ENCODE measurements at regions not wholly inside any gene's neighbourhood (a gene's known extent, or its start where the extent isn't known, plus 50 kb on each side); places are given as distances from the start of the nearest gene placed in this dataset.
A peak's percentile ranks its signal among the peaks of the same experiment; 100 is the strongest.

GRCh38 chr10:31619531-31620061, 300.6 kb downstream of the ZEB1 start:
- H3K4me3 ChIP-seq (ENCODE audit: low read depth in 1 of 3, low read length in 3 of 3), result no peak overlapping the region
- H3K9ac ChIP-seq (ENCODE audit: low read depth in 1 of 2, low read length in 2 of 2), result no peak overlapping the region
- peaks cover 0 to 3% (median 0%) of the 10 kb centered on the region in 4 donors for H3K4me1 ChIP-seq (ENCODE audit: control insufficient read depth in 4 of 4, insufficient read depth in 4 of 4, low read length in 3 of 4)
- no peak for DNase-seq (ENCODE audit: low spot score)
- H3K9me3 ChIP-seq (ENCODE audit: control insufficient read depth in 4 of 4, low read length in 3 of 4), result peaks cover 0 to 6% (median 0%) of the 10 kb centered on the region in 4 donors
- no peaks in the 10 kb centered on the region for H3K36me3 ChIP-seq (ENCODE audit: control insufficient read depth in 4 of 4, insufficient read depth in 3 of 4, low read depth in 1 of 4, low read length in 3 of 4)
- no peak overlapping the region for H3K27ac ChIP-seq (ENCODE audit: low read depth in 1 of 2, low read length in 2 of 2)
- TF ChIP-seq FOXA2 (IDR thresholded peaks at IDR 0.05) (no peak), YY1 (IDR thresholded peaks at IDR 0.05) (no peak), RAD21 (IDR thresholded peaks at IDR 0.05) (no peak), ZBTB33 (IDR thresholded peaks at IDR 0.05) (no peak), REST (IDR thresholded peaks at IDR 0.05) (no peak), RXRA (IDR thresholded peaks at IDR 0.05) (no peak), NR2F2 (IDR thresholded peaks at IDR 0.05) (no peak), CTCF (IDR thresholded peaks at IDR 0.05; ENCODE audit: low read depth, low read length, missing input control) (no peak), ATF3 (IDR thresholded peaks at IDR 0.05) (no peak), JUND (IDR thresholded peaks at IDR 0.05) (no peak), MAX (IDR thresholded peaks at IDR 0.05) (no peak), FOXA1 (IDR thresholded peaks at IDR 0.05) (no peak), EGR1 (IDR thresholded peaks at IDR 0.05; ENCODE audit: low read depth in 2 of 2) (no peak)
- 79% methylated on average over 8 of the region's 8 CpGs for WGBS
- no peaks in the 10 kb centered on the region for H3K27me3 ChIP-seq (ENCODE audit: control insufficient read depth in 4 of 4, insufficient read depth in 4 of 4, low read length in 3 of 4)

- no peak for DNase-seq (ENCODE audit: low spot score)
- Histone ChIP-seq H3K4me3 (ENCODE audit: low read depth in 1 of 3, low read length in 3 of 3) (no peak overlapping the region), H3K27me3 (ENCODE audit: control insufficient read depth in 4 of 4, insufficient read depth in 4 of 4, low read length in 3 of 4) (no peaks in the 10 kb centered on the region), H3K27ac (ENCODE audit: low read depth in 1 of 2, low read length in 2 of 2) (no peak overlapping the region), H3K9me3 (ENCODE audit: control insufficient read depth in 4 of 4, low read length in 3 of 4) (peaks cover 0 to 2% (median 0%) of the 10 kb centered on the region in 4 donors), H3K4me1 (ENCODE audit: control insufficient read depth in 4 of 4, insufficient read depth in 4 of 4, low read length in 3 of 4) (peaks cover 0 to 3% (median 0%) of the 10 kb centered on the region in 4 donors), H3K9ac (ENCODE audit: low read depth in 1 of 2, low read length in 2 of 2) (no peak overlapping the region), H3K36me3 (ENCODE audit: control insufficient read depth in 4 of 4, insufficient read depth in 3 of 4, low read depth in 1 of 4, low read length in 3 of 4) (no peaks in the 10 kb centered on the region)
- 77% methylated on average over 17 of the region's 17 CpGs for WGBS
- TF ChIP-seq NR2F2 (IDR thresholded peaks at IDR 0.05), result peak; percentile 49
- TF ChIP-seq MAX (IDR thresholded peaks at IDR 0.05), result no peak
Observed at GRCh38 chr10:31618541-31619291, 299.7 kb downstream of the ZEB1 start.
